ENCODE measurements at regions not wholly inside any gene's neighbourhood (a gene's known extent, or its start where the extent isn't known, plus 50 kb on each side); places are given as distances from the start of the nearest gene placed in this dataset.
"Not testable (repeated sequence)": the region's sequence is repeated elsewhere in the genome, so short reads cannot be mapped to it uniquely, and the experiment has no call there.

DNA sequence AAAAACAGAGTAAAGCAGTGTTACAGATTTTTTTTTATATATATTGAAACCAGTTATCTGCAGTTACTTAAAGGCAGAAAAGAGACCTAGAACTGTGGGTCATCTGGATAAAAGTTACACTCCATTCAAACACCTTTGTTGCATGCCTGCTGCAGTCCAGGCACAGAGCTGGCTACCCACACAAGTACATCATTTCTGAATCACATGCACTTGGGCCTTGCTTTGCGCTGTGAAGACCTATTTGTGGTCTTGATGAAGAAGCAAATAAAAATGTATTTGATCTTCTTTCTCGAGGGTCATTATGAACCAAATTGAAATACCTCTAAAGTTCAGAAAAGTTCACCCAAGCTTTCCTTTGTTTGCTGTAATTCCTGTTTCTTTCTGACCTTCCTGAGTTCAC is 503.0 kb upstream of the ZNF608 start:
- DNase-seq (ENCODE audit: low read depth) = no peak

- DNase-seq (ENCODE audit: low read depth) = no peak
Observed at GRCh38 chr5:125251703-125252102, 505.3 kb upstream of the ZNF608 start.

DNA sequence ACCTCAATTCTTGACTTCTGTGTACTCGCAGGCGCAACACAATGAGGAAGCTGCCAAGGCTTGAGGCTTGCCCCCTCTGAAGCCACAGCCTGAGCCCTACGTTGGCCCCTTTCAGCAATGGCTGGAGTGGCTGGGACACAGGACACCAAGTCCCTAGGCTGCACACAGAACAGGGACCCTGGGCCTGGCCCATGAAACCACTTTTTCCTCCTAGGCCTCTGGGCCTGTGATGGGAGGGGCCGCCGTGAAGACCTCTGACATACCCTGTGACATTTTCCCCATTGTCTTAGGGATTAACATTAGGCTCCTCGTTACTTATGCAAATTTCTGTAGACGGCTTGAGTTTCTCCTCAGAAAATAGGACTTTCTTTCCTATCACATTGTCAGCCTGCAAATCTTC is 507.2 kb upstream of the ZNF608 start:
- not testable (repeated sequence) for DNase-seq (ENCODE audit: low read depth)

DNA sequence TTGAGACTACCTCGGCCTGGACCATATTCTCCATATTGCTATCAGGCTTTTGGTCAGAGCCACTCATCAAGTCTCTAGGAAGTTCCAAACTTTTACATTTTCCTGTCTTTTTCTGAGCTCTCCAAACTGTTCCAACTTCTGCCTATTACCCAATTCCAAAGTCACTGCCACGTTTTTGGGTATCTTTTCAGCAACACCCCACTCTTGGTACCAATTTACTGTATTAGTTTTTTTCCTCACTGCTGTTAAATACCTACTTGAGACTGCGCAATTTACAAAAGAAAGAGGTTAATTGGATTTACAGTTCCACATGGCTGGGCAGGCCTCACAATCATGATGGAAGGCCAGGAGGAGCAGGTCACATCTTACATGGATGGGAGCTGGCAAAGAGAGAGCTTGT is 507.8 kb upstream of the ZNF608 start:
- DNase-seq (ENCODE audit: low read depth) = no peak

GRCh38 chr5:125256296-125256695 is 509.9 kb upstream of the ZNF608 start:
- DNase-seq (ENCODE audit: low read depth) = no peak

GRCh38 chr5:125257057-125257972 is 510.9 kb upstream of the ZNF608 start:
- DNase-seq (ENCODE audit: low read depth) = no peak

- no peak for DNase-seq (ENCODE audit: low read depth)
Observed at GRCh38 chr5:125257997-125258396, 511.6 kb upstream of the ZNF608 start.

DNA sequence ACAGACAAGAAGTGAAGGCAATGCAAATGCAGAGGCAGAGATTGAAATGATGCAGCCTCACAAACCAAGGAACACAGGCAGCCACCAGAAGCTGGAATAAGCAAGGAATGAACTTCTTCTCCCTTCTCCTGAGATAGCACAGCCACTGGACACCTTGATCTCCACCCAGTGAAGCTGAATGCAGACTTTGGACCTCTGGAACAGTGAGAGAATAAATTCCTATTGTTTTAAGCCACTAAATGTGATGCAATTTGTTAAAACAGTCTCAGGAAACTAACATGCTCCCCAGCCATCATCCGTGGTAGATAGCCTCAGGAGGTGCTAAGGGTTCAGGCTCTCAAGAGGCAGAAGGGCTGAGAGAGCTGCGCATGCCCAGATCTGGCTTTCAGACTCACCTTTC is 512.2 kb upstream of the ZNF608 start:
- DNase-seq (ENCODE audit: low read depth) = no peak

DNA sequence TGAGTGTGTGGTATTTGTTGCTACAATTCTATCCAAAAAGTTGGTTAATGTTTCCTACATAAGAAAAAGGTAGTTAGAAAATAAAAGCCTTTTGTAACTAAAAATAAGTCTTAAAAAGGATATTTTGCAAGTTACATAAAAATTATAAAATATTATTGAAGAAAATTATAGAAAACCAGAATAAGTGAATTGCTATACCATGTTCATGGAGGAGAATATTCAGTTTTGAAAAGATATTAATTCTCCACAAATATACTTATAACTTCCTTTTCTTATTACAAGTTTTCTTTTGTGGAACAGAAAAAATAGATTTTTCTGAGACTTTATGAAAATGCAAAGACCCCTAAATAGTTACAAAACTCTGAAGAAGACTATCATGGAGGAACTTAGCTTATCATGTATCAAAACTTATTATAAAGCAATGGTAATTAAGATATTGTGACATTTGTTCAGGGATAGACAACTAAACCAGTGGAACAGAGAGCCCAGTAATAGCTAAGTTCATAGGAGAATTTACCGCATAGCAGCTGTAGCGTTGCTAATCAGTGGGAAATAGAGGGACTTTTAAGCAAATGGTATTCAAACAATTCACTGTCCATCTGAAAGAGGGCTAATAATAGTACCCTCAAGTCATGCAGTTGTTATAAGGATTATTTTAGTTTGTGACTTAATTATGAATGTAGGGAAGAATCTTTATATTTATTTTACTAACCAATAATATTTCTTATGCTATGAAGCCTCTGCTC is 515.2 kb upstream of the ZNF608 start:
- no peak for DNase-seq (ENCODE audit: low read depth)

GRCh38 chr5:125262782-125263181 is 516.3 kb upstream of the ZNF608 start:
- no peak for DNase-seq (ENCODE audit: low read depth)

DNA sequence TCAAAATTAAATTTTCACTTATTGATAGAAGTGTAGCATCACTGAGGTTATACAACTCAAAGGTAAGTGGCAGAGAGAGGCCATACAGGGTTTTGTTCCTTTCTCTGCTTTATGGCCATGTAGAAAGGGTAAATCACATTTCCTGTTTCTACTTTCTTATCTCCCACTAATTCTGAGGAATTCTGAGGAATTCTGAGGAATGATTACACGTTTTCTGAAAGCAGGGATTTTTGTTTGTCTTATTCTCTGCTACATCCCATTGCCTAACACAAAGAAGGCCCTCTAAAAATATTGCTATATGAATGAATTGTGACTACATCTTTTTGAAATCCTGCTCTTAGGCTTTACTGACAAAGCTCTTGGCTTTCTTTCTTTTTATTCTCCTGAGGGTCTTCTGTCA is 516.9 kb upstream of the ZNF608 start:
- DNase-seq (ENCODE audit: low read depth) = no peak

DNA sequence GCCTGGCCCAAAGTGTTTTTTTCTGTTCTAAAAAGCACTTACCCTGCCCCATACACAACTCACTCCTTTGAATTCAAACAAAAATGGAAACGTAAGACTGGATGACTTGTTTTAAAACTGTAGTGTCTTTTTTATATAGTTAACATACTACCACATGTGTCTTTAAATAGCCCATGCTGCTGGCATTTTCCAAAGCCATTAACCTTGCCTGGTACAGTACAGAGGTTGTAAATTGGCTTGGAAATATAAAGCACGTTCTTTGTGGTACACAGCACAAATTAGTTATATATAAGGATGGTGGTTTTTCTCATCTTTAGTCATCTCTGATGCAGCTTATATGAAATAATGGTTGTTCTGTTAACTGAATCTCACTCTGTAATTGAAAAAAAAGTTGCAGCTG is 519.7 kb upstream of the ZNF608 start:
- no peak for DNase-seq (ENCODE audit: low read depth)

DNA sequence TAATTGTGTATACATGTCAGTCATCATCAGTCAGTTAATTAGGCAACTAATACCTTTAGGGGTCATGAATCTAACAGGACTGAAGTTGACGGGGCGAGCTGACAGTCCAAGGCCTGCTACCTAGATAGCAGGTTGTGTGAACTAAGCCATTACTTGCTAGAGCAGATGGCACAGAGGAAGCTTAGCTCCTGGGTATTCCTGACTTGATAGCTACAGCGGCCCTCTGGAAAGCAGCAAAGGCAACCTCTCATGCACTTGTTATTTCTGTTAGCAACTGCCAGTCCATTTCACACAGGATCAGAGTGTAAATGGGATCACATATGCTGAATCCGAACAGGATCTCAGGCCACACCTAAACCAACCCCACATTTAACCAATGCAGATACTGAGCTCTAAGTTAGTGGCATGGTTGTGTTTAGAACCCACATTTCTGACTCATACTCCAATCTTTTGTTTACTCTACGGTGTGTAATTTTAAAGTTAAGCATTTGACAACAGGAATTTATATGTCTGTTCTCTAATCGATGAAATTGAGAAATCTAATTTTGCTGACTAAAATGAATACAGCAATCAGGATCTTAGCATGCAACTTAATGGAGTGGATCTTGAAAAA is 521.3 kb upstream of the ZNF608 start:
- no peak for DNase-seq (ENCODE audit: low read depth)

- no peak for DNase-seq (ENCODE audit: low read depth)
Observed at GRCh38 chr5:125269926-125270325, 523.5 kb upstream of the ZNF608 start.

- DNase-seq (ENCODE audit: low read depth) = no peak
Observed at GRCh38 chr5:125272357-125272756, 525.9 kb upstream of the ZNF608 start.

- DNase-seq (ENCODE audit: low read depth) = no peak
Observed at GRCh38 chr5:125274211-125274610, 527.8 kb upstream of the ZNF608 start.

GRCh38 chr5:125274938-125275724 is 528.7 kb upstream of the ZNF608 start:
- DNase-seq (ENCODE audit: low read depth) = no peak

GRCh38 chr5:125275725-125276090 is 529.3 kb upstream of the ZNF608 start:
- DNase-seq (ENCODE audit: low read depth) = no peak

- no peak for DNase-seq (ENCODE audit: low read depth)
Observed at GRCh38 chr5:125276096-125276495, 529.7 kb upstream of the ZNF608 start.

DNA sequence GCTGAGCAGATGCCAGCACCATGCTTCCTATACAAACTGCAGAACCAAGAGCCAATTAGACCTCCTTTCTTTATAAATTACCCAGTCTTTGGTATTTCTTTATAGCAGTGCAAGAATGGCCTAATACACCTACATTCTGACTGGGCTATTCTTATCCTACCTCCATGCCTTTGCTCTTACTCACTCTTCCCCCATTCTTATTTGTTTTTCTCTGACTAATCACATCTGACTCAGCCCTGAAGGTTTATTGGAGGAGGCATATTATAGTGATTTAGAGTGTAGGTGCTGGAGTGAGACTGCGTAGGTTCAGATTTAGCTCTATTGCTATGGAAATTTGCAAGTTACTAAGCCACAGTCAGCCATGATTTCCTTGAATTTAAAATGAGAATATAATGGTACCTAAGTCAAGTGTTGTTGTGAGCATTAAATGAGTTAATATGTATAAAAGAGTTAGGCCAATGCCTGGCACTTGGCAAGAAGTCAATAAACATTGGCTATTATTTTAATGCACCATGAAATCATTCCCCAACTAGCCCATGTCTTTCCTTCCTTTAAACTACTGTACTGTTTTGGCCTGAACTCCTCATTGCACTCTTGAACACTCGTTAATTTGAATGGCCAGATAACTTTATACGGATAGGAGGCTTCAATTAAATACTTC is 531.2 kb upstream of the ZNF608 start:
- peak; percentile 82 for DNase-seq (ENCODE audit: low read depth)

DNA sequence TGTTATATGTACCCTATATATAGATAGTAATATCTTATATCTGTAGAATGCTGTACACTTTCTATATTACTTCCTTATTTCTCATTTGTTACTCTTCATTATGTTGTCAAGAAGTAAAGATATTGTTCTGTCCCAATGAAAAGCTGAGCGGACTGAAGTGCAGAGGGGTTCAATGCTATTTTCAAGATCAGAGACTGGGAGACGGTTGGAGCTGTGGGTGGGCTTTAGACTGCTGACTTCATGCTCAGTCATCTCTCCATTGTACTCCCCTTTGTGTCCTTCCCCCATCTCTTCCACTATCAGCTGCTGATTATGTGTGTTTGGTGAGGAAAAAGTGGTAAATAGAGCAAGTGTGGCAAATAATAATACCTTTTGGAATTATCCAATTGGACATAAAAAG is 532.3 kb upstream of the ZNF608 start:
- no peak for DNase-seq (ENCODE audit: low read depth)

GRCh38 chr5:125281667-125282066 is 535.2 kb upstream of the ZNF608 start:
- no peak for DNase-seq (ENCODE audit: low read depth)

Measured in non-pigmented ciliary epithelial cell (primary cell).